ENCODE measurements at regions not wholly inside any gene's neighbourhood (a gene's known extent, or its start where the extent isn't known, plus 50 kb on each side); places are given as distances from the start of the nearest gene placed in this dataset.

DNA sequence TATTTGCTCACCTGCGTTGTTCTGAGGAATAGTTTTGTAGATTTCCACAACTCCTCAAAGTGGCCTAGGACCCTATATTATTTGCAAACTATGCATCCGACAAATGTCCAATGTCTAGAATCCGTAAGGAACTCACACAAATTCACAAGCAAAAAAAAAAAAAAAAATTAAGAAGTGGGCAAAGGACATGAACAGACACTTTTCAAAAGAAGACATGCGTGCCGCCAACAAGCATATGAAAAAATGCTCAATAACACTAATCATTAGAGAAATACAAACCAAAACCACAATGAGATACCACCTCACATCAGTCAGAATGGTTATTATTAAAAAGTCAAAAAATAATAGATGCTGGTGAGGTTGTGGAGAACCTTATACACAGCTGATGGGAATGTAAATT is 398.5 kb upstream of the PROK2 start (continued):
- no peak for TF ChIP-seq E2F6 (IDR thresholded peaks at IDR 0.05)

Measured in H1 (cell line).